H9 (cell line): ENCODE measurements at regions not wholly inside any gene's neighbourhood (a gene's known extent, or its start where the extent isn't known, plus 50 kb on each side); places are given as distances from the start of the nearest gene placed in this dataset.

Experiments used
- DNase-seq: peaks from one replicate; pipeline ENCODE4 v3.0.0-alpha.2; 2017
- H2AFZ ChIP-seq: one replicate; pipeline ENCODE4 v1.6.1; 2013; ENCODE audit warnings: mild to moderate bottlenecking, low read length, control low read depth, moderate library complexity
- H2AK5ac ChIP-seq: 2 replicates; pipeline ENCODE4 v1.6.1; 2013; ENCODE audit warnings: low read length, control low read depth, mixed read lengths; ENCODE audit not compliant: insufficient read length
- H2BK120ac ChIP-seq: one replicate; pipeline ENCODE4 v1.6.1; 2013; ENCODE audit warnings: low read depth, mild to moderate bottlenecking, low read length, control low read depth, inconsistent platforms; ENCODE audit not compliant: poor library complexity, severe bottlenecking
- H2BK12ac ChIP-seq: 2 replicates; pipeline ENCODE4 v1.6.1; 2013; ENCODE audit warnings: low read length, control low read depth, mixed read lengths, low read depth; ENCODE audit not compliant: insufficient read length
- H2BK15ac ChIP-seq: 2 replicates; pipeline ENCODE4 v1.6.1; 2013; ENCODE audit warnings: low read depth, low read length, control low read depth
- H2BK20ac ChIP-seq: one replicate; pipeline ENCODE4 v1.6.1; 2013; ENCODE audit warnings: low read depth, mild to moderate bottlenecking, low read length, control low read depth, inconsistent platforms; ENCODE audit not compliant: poor library complexity, severe bottlenecking
- H2BK5ac ChIP-seq: 2 replicates; pipeline ENCODE4 v1.6.1; 2013; ENCODE audit warnings: low read length, control low read depth, mixed read lengths; ENCODE audit not compliant: insufficient read length
- H3K14ac ChIP-seq: 2 replicates; pipeline ENCODE4 v1.6.1; 2013; ENCODE audit warnings: low read length, control low read depth; ENCODE audit not compliant: insufficient read depth
- H3K18ac ChIP-seq: 2 replicates; pipeline ENCODE4 v1.6.1; 2013; ENCODE audit warnings: low read depth, mild to moderate bottlenecking, mixed read lengths, low read length, control low read depth; ENCODE audit not compliant: insufficient read length
- H3K23ac ChIP-seq: 2 replicates; pipeline ENCODE4 v1.6.1; 2013; ENCODE audit warnings: low read length, control low read depth, mixed read lengths, low read depth; ENCODE audit not compliant: insufficient read length
- H3K23me2 ChIP-seq: 2 replicates; pipeline ENCODE4 v1.6.1; 2013; ENCODE audit warnings: low read depth, mild to moderate bottlenecking, mixed read lengths, low read length, control low read depth; ENCODE audit not compliant: insufficient read length, poor library complexity, severe bottlenecking
- H3K27ac ChIP-seq: 2 replicates; pipeline ENCODE4 v1.5.1; 2013; ENCODE audit warnings: low read length, control low read depth, mixed read lengths, low read depth; ENCODE audit not compliant: insufficient read length
- H3K27me3 ChIP-seq: 2 replicates; pipeline ENCODE4 v1.6.1; 2013; ENCODE audit warnings: low read length, control low read depth, inconsistent platforms; ENCODE audit not compliant: insufficient read depth
- H3K4ac ChIP-seq: 2 replicates; pipeline ENCODE4 v1.6.1; 2013; ENCODE audit warnings: low read depth, mild to moderate bottlenecking, control low read depth, inconsistent platforms, low read length, moderate library complexity
- H3K4me1 ChIP-seq: 2 replicates; pipeline ENCODE4 v1.6.1; 2013; ENCODE audit warnings: low read length, control low read depth, inconsistent platforms; ENCODE audit not compliant: insufficient read depth
- H3K4me2 ChIP-seq: 2 replicates; pipeline ENCODE4 v1.6.1; 2013; ENCODE audit warnings: low read length, control low read depth, mixed read lengths; ENCODE audit not compliant: insufficient read length, insufficient read depth
- H3K56ac ChIP-seq: 2 replicates; pipeline ENCODE4 v1.6.1; 2013; ENCODE audit warnings: low read depth, mild to moderate bottlenecking, mixed read lengths, low read length, control low read depth; ENCODE audit not compliant: insufficient read length
- H3K79me1 ChIP-seq: 2 replicates; pipeline ENCODE4 v1.6.1; 2013; ENCODE audit warnings: low read depth, mild to moderate bottlenecking, moderate library complexity, low read length, control low read depth, inconsistent platforms; ENCODE audit not compliant: insufficient read depth, poor library complexity, severe bottlenecking
- H3K79me2 ChIP-seq: 2 replicates; pipeline ENCODE4 v1.6.1; 2013; ENCODE audit warnings: low read length, control low read depth, inconsistent platforms; ENCODE audit not compliant: insufficient read depth
- H3K9ac ChIP-seq: 2 replicates; pipeline ENCODE4 v1.6.1; 2013; ENCODE audit warnings: low read length, control low read depth, mixed read lengths; ENCODE audit not compliant: insufficient read length; ENCODE audit errors: extremely low read depth
- H3K9me3 ChIP-seq: one replicate; pipeline ENCODE4 v1.6.1; 2013; ENCODE audit warnings: low read depth, low read length, inconsistent platforms; ENCODE audit not compliant: control insufficient read depth
- H3T11ph ChIP-seq: one replicate; pipeline ENCODE4 v1.6.1; 2013; ENCODE audit warnings: mild to moderate bottlenecking, low read length, control low read depth, inconsistent platforms
- H4K20me1 ChIP-seq: one replicate; pipeline ENCODE4 v1.6.1; 2013; ENCODE audit not compliant: control insufficient read depth, insufficient read length, insufficient read depth
- H4K5ac ChIP-seq: 2 replicates; pipeline ENCODE4 v1.6.1; 2013; ENCODE audit warnings: low read depth, mild to moderate bottlenecking, mixed read lengths, low read length, control low read depth; ENCODE audit not compliant: insufficient read length
- H4K8ac ChIP-seq: replicated peaks from 2 replicates; pipeline ENCODE4 v1.6.1; 2013; ENCODE audit warnings: low read length, control low read depth, mixed read lengths, low read depth; ENCODE audit not compliant: insufficient read length
- H4K91ac ChIP-seq: 2 replicates; pipeline ENCODE4 v1.6.1; 2013; ENCODE audit warnings: low read depth, mild to moderate bottlenecking, moderate library complexity, mixed read lengths, low read length, control low read depth; ENCODE audit not compliant: insufficient read length
- H3K27ac Mint-ChIP-seq, 3 experiments: 2 replicates in 2 of 3; 3 replicates in 1 of 3; pipeline ENCODE4 v1.8.0; 2020 to 2021; ENCODE audit warnings: mixed read lengths in 3 of 3, mild to moderate bottlenecking in 1 of 3, moderate library complexity in 1 of 3
- H3K27me3 Mint-ChIP-seq: 2 replicates; pipeline ENCODE4 v1.8.0; 2021; ENCODE audit warnings: low read depth, mild to moderate bottlenecking, moderate library complexity, mixed read lengths
- H3K36me3 Mint-ChIP-seq, 3 experiments: 2 replicates in 2 of 3; 3 replicates in 1 of 3; pipeline ENCODE4 v1.8.0; 2020 to 2021; ENCODE audit warnings: low read depth in 3 of 3, mixed read lengths in 3 of 3; ENCODE audit not compliant: insufficient read depth in 1 of 3
- H3K4me1 Mint-ChIP-seq, 2 experiments: 2 replicates each; pipeline ENCODE4 v1.8.0; 2020; ENCODE audit warnings: mixed read lengths in 2 of 2
- H3K4me3 Mint-ChIP-seq, 2 experiments: 2 replicates in 1 of 2; 3 replicates in 1 of 2; pipeline ENCODE4 v1.8.0; 2020 to 2021; ENCODE audit warnings: mild to moderate bottlenecking in 2 of 2, mixed read lengths in 2 of 2, moderate library complexity in 1 of 2
- H3K9me3 Mint-ChIP-seq, 2 experiments: 2 replicates in 1 of 2; 3 replicates in 1 of 2; pipeline ENCODE4 v1.8.0; 2020; ENCODE audit warnings: mild to moderate bottlenecking in 2 of 2, mixed read lengths in 2 of 2, moderate library complexity in 1 of 2
- CTCF ChIP-seq: fragments of 200-600 bp; sonication (generic); conservative IDR thresholded peaks from 3 replicates; pipeline ENCODE4 v1.8.0; 2021; ENCODE audit warnings: antibody characterized with exemption, mild to moderate bottlenecking
- WGBS: extraction: QIAGEN DNeasy Blood & Tissue Kit; methylation state at CpG from one replicate; pipeline ENCODE4 v1.1.7; 2013; ENCODE audit warnings: missing lambda C conversion rate, low lambda C conversion rate, mixed read lengths; ENCODE audit not compliant: insufficient read length; ENCODE audit errors: extremely low coverage; 5-methylcytosine and 5-hydroxymethylcytosine counted together

GRCh38 chr4:130349745-130350144, 1253.8 kb downstream of the C4orf33 start:
- H2BK15ac ChIP-seq: no peak overlapping the region
- H3K4me1 ChIP-seq: no peaks in the 10 kb centered on the region
- H3K27ac ChIP-seq: no peak overlapping the region
- Mint-ChIP-seq H3K4me3 (no peak overlapping the region), H3K4me1 (no peaks in the 10 kb centered on the region), H3K27me3 (no peaks in the 10 kb centered on the region), H3K9me3 (peaks cover 4 to 8% of the 10 kb centered on the region in 2 experiments; a peak in 4 of 5 replicates), H3K36me3 (peaks cover 0 to 9% (median 4%) of the 10 kb centered on the region in 3 experiments; a peak in 3 of 7 replicates), H3K27ac (no peak overlapping the region)
- no peak overlapping the region for H2AK5ac ChIP-seq
- WGBS: no CpG with 5 or more reads among the region's 7 CpGs
- no peak overlapping the region for H3K9ac ChIP-seq
- no peak overlapping the region for H2BK120ac ChIP-seq
- H4K8ac ChIP-seq: no peak overlapping the region
- H3K4ac ChIP-seq: no peak overlapping the region
- no peak overlapping the region for H2BK12ac ChIP-seq
- no peak overlapping the region for H3K56ac ChIP-seq
- H3K4me2 ChIP-seq: no peak overlapping the region
- no peak for TF ChIP-seq CTCF
- no peak overlapping the region for H2BK20ac ChIP-seq
- DNase-seq: no peak
- no peak overlapping the region for H3K14ac ChIP-seq
- no peaks in the 10 kb centered on the region for H3K23me2 ChIP-seq
- H3K18ac ChIP-seq: no peak overlapping the region
- H4K5ac ChIP-seq: no peak overlapping the region
- H4K91ac ChIP-seq: no peak overlapping the region
- no peaks in the 10 kb centered on the region for H3K27me3 ChIP-seq
- no peaks in the 10 kb centered on the region for H3K9me3 ChIP-seq
- no peaks in the 10 kb centered on the region for H3K79me2 ChIP-seq
- H2BK5ac ChIP-seq: no peak overlapping the region
- H2AFZ ChIP-seq: no peak overlapping the region
- H4K20me1 ChIP-seq: no peaks in the 10 kb centered on the region
- no peak overlapping the region for H3K23ac ChIP-seq
- H3T11ph ChIP-seq: no peak overlapping the region
- H3K79me1 ChIP-seq: no peaks in the 10 kb centered on the region
